GM21526 (cell line): ENCODE measurements at regions not wholly inside any gene's neighbourhood (a gene's known extent, or its start where the extent isn't known, plus 50 kb on each side); places are given as distances from the start of the nearest gene placed in this dataset.

ENCODE experiments used
- ATAC-seq: cut with Tn5 transposase; IDR thresholded peaks from one replicate; pipeline ENCODE4 v1.9.1; 2021; ENCODE audit warnings: moderate library complexity; ENCODE audit not compliant: unreplicated experiment, low FRiP score

GRCh38 chr2:39512941-39513340 lies 75.9 kb upstream of the MAP4K3 start:
- no peak for ATAC-seq

- ATAC-seq: peak; percentile 81
Measured at GRCh38 chr2:39513641-39514094, 76.6 kb upstream of the MAP4K3 start.

- no peak for ATAC-seq
Measured at GRCh38 chr2:39514825-39515224, 77.7 kb upstream of the MAP4K3 start.

- ATAC-seq: no peak
Measured at GRCh38 chr2:39515273-39515896, 78.3 kb upstream of the MAP4K3 start.

GRCh38 chr2:39515897-39516346 lies 78.8 kb upstream of the MAP4K3 start:
- ATAC-seq: no peak

GRCh38 chr2:39516347-39517101 lies 79.4 kb upstream of the MAP4K3 start:
- no peak for ATAC-seq

- no peak for ATAC-seq
Measured at GRCh38 chr2:39517102-39517436, 80.0 kb upstream of the MAP4K3 start.

- ATAC-seq: no peak
Measured at GRCh38 chr2:39517622-39518021, 80.5 kb upstream of the MAP4K3 start.

- ATAC-seq: no peak
Measured at GRCh38 chr2:39519886-39520285, 82.8 kb upstream of the MAP4K3 start.

GRCh38 chr2:39521876-39522517 lies 84.9 kb upstream of the MAP4K3 start:
- no peak for ATAC-seq

- no peak for ATAC-seq
Measured at GRCh38 chr2:39522518-39522877, 85.4 kb upstream of the MAP4K3 start.

- ATAC-seq: no peak
Measured at GRCh38 chr2:39523308-39524044, 86.4 kb upstream of the MAP4K3 start.

- ATAC-seq: no peak
Measured at GRCh38 chr2:39524061-39524460, 87.0 kb upstream of the MAP4K3 start.

- ATAC-seq: no peak
Measured at GRCh38 chr2:39524756-39525635, 87.9 kb upstream of the MAP4K3 start.

GRCh38 chr2:39525636-39526412 lies 88.7 kb upstream of the MAP4K3 start:
- ATAC-seq: no peak

- no peak for ATAC-seq
Measured at GRCh38 chr2:39528701-39529100, 91.6 kb upstream of the MAP4K3 start.

GRCh38 chr2:39529836-39530235 lies 92.8 kb upstream of the MAP4K3 start:
- no peak for ATAC-seq

GRCh38 chr2:39530411-39530866 lies 93.4 kb upstream of the MAP4K3 start:
- ATAC-seq: no peak

- no peak for ATAC-seq
Measured at GRCh38 chr2:39531220-39531777, 94.2 kb upstream of the MAP4K3 start.
